TTC549 (cell line): ENCODE measurements at regions not wholly inside any gene's neighbourhood (a gene's known extent, or its start where the extent isn't known, plus 50 kb on each side); places are given as distances from the start of the nearest gene placed in this dataset.
"Not testable (repeated sequence)": the region's sequence is repeated elsewhere in the genome, so short reads cannot be mapped to it uniquely, and the experiment has no call there.

Experiments
- FAIRE-seq: peaks from 2 replicates; lab custom pipeline; 2012; peaks lifted over from hg19 to GRCh38; lab: Jason Lieb, UNC

DNA sequence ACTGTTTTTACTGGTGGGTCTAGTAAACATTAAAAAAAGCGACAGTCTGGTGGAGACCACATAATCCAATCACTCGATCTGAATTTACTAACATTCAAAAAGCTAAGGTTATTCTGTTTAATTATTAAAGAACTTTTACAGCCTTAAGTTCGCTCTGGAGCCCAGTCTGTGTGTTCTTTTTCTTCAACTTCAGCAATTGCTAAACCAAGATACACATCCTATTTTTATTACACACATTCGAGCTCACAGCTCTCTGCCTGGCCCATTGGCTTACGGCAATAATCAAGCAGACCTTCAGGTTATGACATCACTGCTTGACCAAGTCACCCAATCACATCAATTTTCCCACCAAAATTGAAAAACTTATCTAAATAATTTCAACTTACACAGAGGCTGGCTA, 57.4 kb upstream of the PRSS16 start:
- no peak for FAIRE-seq

DNA sequence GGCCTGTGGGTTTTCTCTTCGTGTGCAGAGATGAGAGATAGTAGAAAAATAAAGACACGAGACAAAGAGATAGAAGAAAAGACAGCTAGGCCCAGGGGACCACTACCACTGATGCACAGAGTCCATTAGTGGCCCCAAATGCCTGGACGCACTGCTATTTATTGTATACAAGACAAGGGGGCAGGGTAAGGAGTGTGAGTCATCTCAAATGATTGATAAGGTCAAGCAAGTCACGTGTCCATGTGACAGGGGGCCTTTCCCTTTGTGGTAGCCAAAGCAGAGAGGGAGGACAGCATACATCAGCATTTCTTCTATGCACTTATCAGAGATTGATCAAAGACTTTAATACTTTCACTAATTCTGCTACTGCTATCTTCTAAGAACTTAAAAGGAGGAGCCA, 53.0 kb upstream of the PRSS16 start:
- FAIRE-seq: not testable (repeated sequence)

DNA sequence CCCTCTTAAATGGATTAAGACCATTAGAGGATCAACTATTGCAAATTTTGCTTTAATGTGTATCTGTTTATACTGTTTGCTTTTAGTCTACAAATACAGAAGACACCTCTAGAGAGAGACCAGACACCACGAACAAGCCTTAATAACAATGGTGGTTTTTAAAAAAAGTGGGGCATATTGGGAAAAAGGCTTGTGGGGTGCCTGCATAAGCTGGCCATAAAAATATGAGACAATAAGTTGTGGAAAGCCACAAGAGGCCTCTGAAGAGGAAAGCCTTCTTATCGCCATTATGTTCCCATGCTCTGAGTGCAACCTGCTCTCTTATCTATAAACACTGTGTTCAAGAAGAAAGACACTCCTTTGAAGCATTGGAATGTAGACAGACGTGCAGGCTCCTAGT, 52.0 kb upstream of the PRSS16 start:
- not testable (repeated sequence) for FAIRE-seq
